K562 (cell line): ENCODE measurements at regions not wholly inside any gene's neighbourhood (a gene's known extent, or its start where the extent isn't known, plus 50 kb on each side); places are given as distances from the start of the nearest gene placed in this dataset.
"Not testable (repeated sequence)": the region's sequence is repeated elsewhere in the genome, so short reads cannot be mapped to it uniquely, and the experiment has no call there.

Experiments
- ATAC-seq: fragments of 200-7000 bp; cut with Tn5 transposase; 3 replicates; pipeline ENCODE4 v1.9.1; 2020; ENCODE audit warnings: moderate library complexity
- BruUV-seq: library from RNA; stranded (reverse); fragments of 400-500 nt; replicated peaks from 2 replicates; lab custom pipeline; 2021; lab: Mats Ljungman, UMichigan
- CTCF ChIA-PET: fragments of 300-600 bp; formaldehyde crosslinking; extraction: SDS; loops from one replicate; lab custom pipeline; 2021; ENCODE audit warnings: low intra/inter-chr PET ratio; lab: Yijun Ruan, JAX
- POLR2A ChIA-PET: fragments of 300-600, 350-650 bp; sonication (Branson Sonifier 250); formaldehyde crosslinking; extraction: SDS; loops from one replicate; lab custom pipeline; 2021; ENCODE audit warnings: antibody characterized with exemption, inconsistent platforms; lab: Yijun Ruan, JAX
- DNase-seq, 4 experiments: peaks; one replicate each; pipeline versions ENCODE4 v3.0.0 to v3.0.0-alpha.2; 2011 to 2018; ENCODE audit warnings: low spot score in 3 of 4, mixed read lengths in 3 of 4; ENCODE audit errors: extremely low read depth in 1 of 4
- FAIRE-seq: peaks from 2 replicates; lab custom pipeline; 2011; peaks lifted over from hg19 to GRCh38; lab: Jason Lieb, UNC
- H2AFZ ChIP-seq: 2 replicates; pipeline ENCODE4 v1.6.0; 2011; ENCODE audit warnings: low read depth, low read length, control low read depth, inconsistent platforms
- H3K27ac ChIP-seq: fragments of 200-600 bp; 3 replicates; pipeline ENCODE4 v1.8.0; 2011; ENCODE audit warnings: low read depth, mild to moderate bottlenecking, control low read depth, inconsistent platforms, low read length, moderate library complexity, mixed read lengths; ENCODE audit errors: extremely low read depth
- H3K27me3 ChIP-seq, 2 experiments: fragments of 300-600 bp in 1 of 2; 2 replicates in 1 of 2; 3 replicates in 1 of 2; pipeline versions ENCODE4 v1.6.0 to v1.8.0; 2011; ENCODE audit warnings: inconsistent platforms in 2 of 2, low read length in 2 of 2, mild to moderate bottlenecking in 1 of 2, mixed read lengths in 1 of 2, moderate library complexity in 1 of 2; ENCODE audit not compliant: control insufficient read depth in 2 of 2, insufficient read depth in 2 of 2
- H3K36me3 ChIP-seq: fragments of 300-600 bp; 3 replicates; pipeline ENCODE4 v1.8.0; 2011; ENCODE audit warnings: mild to moderate bottlenecking, low read length, inconsistent platforms; ENCODE audit not compliant: control insufficient read depth, insufficient read depth
- H3K4me1 ChIP-seq, 2 experiments: fragments of 200-600 bp in 1 of 2; replicated peaks in 1 of 2; 2 replicates in 1 of 2; 3 replicates in 1 of 2; pipeline versions ENCODE4 v1.5.1 to v1.8.0; 2011; ENCODE audit warnings: inconsistent platforms in 2 of 2, low read length in 2 of 2, mild to moderate bottlenecking in 1 of 2, mixed read lengths in 1 of 2, moderate library complexity in 1 of 2; ENCODE audit not compliant: control insufficient read depth in 2 of 2, insufficient read depth in 2 of 2
- H3K4me2 ChIP-seq: 2 replicates; pipeline ENCODE4 v1.6.1; 2011; ENCODE audit warnings: low read length, control low read depth, inconsistent platforms, mixed read lengths; ENCODE audit not compliant: insufficient read depth
- H3K4me3 ChIP-seq: fragments of 200-600 bp; sonication (generic), shearing (Covaris generic); 2 replicates; pipeline ENCODE4 v1.5.1; 2016; ENCODE audit warnings: control low read depth, inconsistent platforms
- H3K79me2 ChIP-seq: fragments of 200-600 bp; 3 replicates; pipeline ENCODE4 v1.8.0; 2011; ENCODE audit warnings: low read length, inconsistent platforms; ENCODE audit not compliant: control insufficient read depth, insufficient read depth
- H3K9ac ChIP-seq, 2 experiments: 2 replicates each; pipeline versions ENCODE4 v1.6.0 to v1.6.1; 2011; ENCODE audit warnings: low read depth in 2 of 2, low read length in 2 of 2, control low read depth in 1 of 2, inconsistent platforms in 1 of 2, mild to moderate bottlenecking in 1 of 2, mixed read lengths in 1 of 2; ENCODE audit not compliant: insufficient read depth in 1 of 2
- H3K9me1 ChIP-seq: one replicate; pipeline ENCODE4 v1.6.0; 2011; ENCODE audit warnings: inconsistent platforms, mild to moderate bottlenecking, low read length, moderate library complexity; ENCODE audit not compliant: control insufficient read depth, insufficient read depth
- H3K9me3 ChIP-seq: replicated peaks from 2 replicates; pipeline ENCODE4 v1.5.1; 2011; ENCODE audit warnings: low read depth, low read length, inconsistent platforms; ENCODE audit not compliant: control insufficient read depth, insufficient read depth
- H4K20me1 ChIP-seq: replicated peaks from 2 replicates; pipeline ENCODE4 v1.6.1; 2011; ENCODE audit warnings: low read length, inconsistent platforms, mixed read lengths; ENCODE audit not compliant: control insufficient read depth, insufficient read depth
- CEBPG ChIP-seq, 3 experiments: fragments of 200-800 bp in 1 of 3; sonication (Bioruptor generic) in 1 of 3; sonication (generic) in 1 of 3; formaldehyde crosslinking in 1 of 3; IDR thresholded peaks in 2 of 3; conservative IDR thresholded peaks in 1 of 3; 2 replicates each; pipeline versions ENCODE4 v1.6.1 to v1.8.0; 2016 to 2022; ENCODE audit warnings: missing compliant biosample characterization in 2 of 3, missing genetic modification characterization in 2 of 3, mild to moderate bottlenecking in 1 of 3, missing genetic modification reagents in 1 of 3
- MNT ChIP-seq, 2 experiments: fragments of 450-650 bp; conservative IDR thresholded peaks; 2 replicates each; pipeline ENCODE4 v1.6.1; 2017; ENCODE audit warnings: mild to moderate bottlenecking in 2 of 2, moderate library complexity in 2 of 2
- NFIC ChIP-seq: fragments of 450-650 bp; IDR thresholded peaks from 2 replicates; pipeline ENCODE4 v1.6.1; 2017; ENCODE audit warnings: mild to moderate bottlenecking, inconsistent platforms
- NFRKB ChIP-seq: fragments of 450-650 bp; IDR thresholded peaks from 2 replicates; pipeline ENCODE4 v1.6.1; 2016; ENCODE audit warnings: low read depth
- ZNF395 ChIP-seq: fragments of 200-800 bp; sonication (Bioruptor generic); IDR thresholded peaks from 2 replicates; pipeline ENCODE4 v1.6.1; 2017; ENCODE audit warnings: missing genetic modification characterization, missing compliant biosample characterization
- ZNF592 ChIP-seq: fragments of 450-650 bp; IDR thresholded peaks from 2 replicates; pipeline ENCODE4 v1.6.1; 2017; ENCODE audit warnings: antibody characterized with exemption, mild to moderate bottlenecking
- WGBS: fragments of 100-300 bp; shearing (Covaris generic); methylation state at CpG from one replicate; pipeline ENCODE4 v1.1.6; 2016; ENCODE audit warnings: low coverage, mixed read lengths; ENCODE audit not compliant: insufficient coverage; ENCODE audit errors: missing lambda C conversion rate; 5-methylcytosine and 5-hydroxymethylcytosine counted together
- in situ Hi-C: fragments of 300-500 bp; cut with MboI; formaldehyde crosslinking; loops from 4 replicates; pipeline ENCODE4 v1.15.0; 2018; ENCODE audit warnings: inconsistent platforms, mixed read lengths
- intact Hi-C: fragments of 100-400 bp; cut with micrococcal nuclease; formaldehyde crosslinking; loops from 2 replicates; pipeline ENCODE4 v1.14.2; 2022

DNA sequence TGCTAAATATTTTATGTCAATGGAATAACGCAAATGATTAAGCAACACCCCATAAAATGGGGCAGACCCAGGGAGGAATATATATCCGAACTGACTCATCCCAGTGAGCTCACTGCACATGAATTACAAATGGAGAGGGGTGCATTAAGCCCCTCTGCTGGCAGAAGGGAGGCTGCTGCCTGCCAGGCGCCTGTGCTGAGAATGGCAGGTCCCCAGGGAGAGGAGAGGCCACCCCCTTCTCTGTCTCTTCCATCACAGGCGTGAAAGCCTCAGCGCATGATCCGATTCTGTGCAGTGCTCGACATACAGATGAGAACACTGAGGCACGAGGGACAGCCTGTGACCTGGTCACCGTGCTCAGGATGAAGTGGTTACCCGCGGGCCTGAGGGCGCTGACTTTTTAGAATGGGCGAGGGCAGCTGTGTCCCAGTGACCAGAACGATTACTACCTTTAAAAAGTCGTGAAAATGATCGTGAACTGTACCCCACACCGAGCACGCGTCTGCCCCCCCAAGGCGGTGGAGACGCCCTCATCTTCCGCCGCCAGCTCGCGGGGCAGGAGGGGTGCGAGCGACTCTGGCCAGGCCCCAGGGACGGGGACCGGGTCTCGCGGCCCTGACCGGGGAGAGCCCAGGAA, 229.7 kb upstream of the FRG2C start:
- Histone ChIP-seq H3K9ac (peak overlapping the region; percentile 65 to 87), H3K27ac (peak overlapping the region; percentile 75), H3K4me2 (peak overlapping the region; percentile 71), H2AFZ (0 out of 2 replicates have a peak overlapping the region, but pooled peaks have one; percentile 8), H3K4me3 (peak overlapping the region; percentile 49), H3K79me2 (peaks cover 13% of the 10 kb centered on the region)
- H3K4me1 ChIP-seq; H3K9me1 ChIP-seq; BruUV-seq; POLR2A ChIA-PET; in situ Hi-C loops; H3K36me3 ChIP-seq; H4K20me1 ChIP-seq; FAIRE-seq; H3K27me3 ChIP-seq; H3K9me3 ChIP-seq; CTCF ChIA-PET; ATAC-seq; TF ChIP-seq CEBPG (CRISPR knock-in tag; IDR thresholded peaks at IDR 0.05): not testable (repeated sequence)
- intact Hi-C loops: loop anchor here (10.0 kb wide), 1 partner anchor 120 kb away; no protein-coding TSS in a partner anchor
- peak in 1 of 4 experiments; percentile 18 for DNase-seq
- 2% methylated on average over 10 of the region's 32 CpGs for WGBS
- TF ChIP-seq ZNF395: peak; percentile 5; the same call in 1 of the 2 replicates
- TF ChIP-seq CEBPG (tag; conservative IDR thresholded peaks at IDR 0.05 in 1 of 2, IDR thresholded peaks at IDR 0.05 in 1 of 2): peak; percentile 22 to 28; a peak in 1 of 4 replicates
- peak; percentile 53; the same call in 1 of the 2 replicates for TF ChIP-seq ZNF592
- 0 out of 2 replicates have a peak, but pooled peaks have one; percentile 5 for TF ChIP-seq NFIC
- TF ChIP-seq NFRKB: 0 out of 2 replicates have a peak, but pooled peaks have one; percentile 35
- 0 out of 4 replicates have a peak, but pooled peaks of 1 of the 2 experiments have one; percentile 29 for TF ChIP-seq MNT (conservative IDR thresholded peaks at IDR 0.05)
